Activated CD8-positive, alpha-beta T cell treated with anti-CD3 and anti-CD28 coated beads for 36 hours (primary cell): ENCODE measurements at regions not wholly inside any gene's neighbourhood (a gene's known extent, or its start where the extent isn't known, plus 50 kb on each side); places are given as distances from the start of the nearest gene placed in this dataset.

ENCODE experiments used
- ATAC-seq: fragments of 200-7000 bp; cut with Tn5 transposase; one replicate; pipeline ENCODE4 v1.10.0; 2021; ENCODE audit warnings: mild to moderate bottlenecking, moderate library complexity
- CTCF ChIA-PET: fragments of 350-600 bp; sonication (Branson Sonifier 250); formaldehyde crosslinking; loops from one replicate; lab custom pipeline; 2021; ENCODE audit warnings: antibody characterized with exemption; lab: Charles Lee
- POLR2A ChIA-PET: fragments of 350-600 bp; sonication (Branson Sonifier 250); formaldehyde crosslinking; loops from one replicate; lab custom pipeline; 2021; ENCODE audit warnings: antibody characterized with exemption; lab: Charles Lee
- DNase-seq: peaks from one replicate; pipeline ENCODE4 v3.0.0-alpha.2; 2020
- H3K27ac Mint-ChIP-seq: one replicate; pipeline ENCODE4 v1.8.0; 2021; ENCODE audit warnings: mild to moderate bottlenecking, mixed read lengths
- H3K27me3 Mint-ChIP-seq: one replicate; pipeline ENCODE4 v1.8.0; 2021; ENCODE audit warnings: mixed read lengths
- H3K36me3 Mint-ChIP-seq: one replicate; pipeline ENCODE4 v1.8.0; 2021; ENCODE audit warnings: low read depth, mixed read lengths
- H3K4me1 Mint-ChIP-seq: one replicate; pipeline ENCODE4 v1.8.0; 2021; ENCODE audit warnings: low read depth, mixed read lengths
- H3K4me3 Mint-ChIP-seq: one replicate; pipeline ENCODE4 v1.8.0; 2021; ENCODE audit warnings: mild to moderate bottlenecking, moderate library complexity, mixed read lengths
- H3K9me3 Mint-ChIP-seq: one replicate; pipeline ENCODE4 v1.8.0; 2021; ENCODE audit warnings: mixed read lengths
- CTCF ChIP-seq: fragments of 200-600 bp; IDR thresholded peaks from one replicate; pipeline ENCODE4 v1.8.0; 2022; ENCODE audit warnings: antibody characterized with exemption, mild to moderate bottlenecking
- intact Hi-C: fragments of 100-400 bp; cut with micrococcal nuclease; formaldehyde crosslinking; loops from one replicate; pipeline ENCODE4 v1.10.0; 2022

- Mint-ChIP-seq H3K9me3 (no peaks in the 10 kb centered on the region), H3K27ac (no peak overlapping the region), H3K36me3 (no peaks in the 10 kb centered on the region), H3K4me1 (peaks cover 12% of the 10 kb centered on the region), H3K27me3 (no peaks in the 10 kb centered on the region), H3K4me3 (no peak overlapping the region)
- peak; percentile 78 for DNase-seq
- TF ChIP-seq CTCF, result peak; percentile 76
- intact Hi-C loops, result loop anchor here (5.0 to 10.0 kb wide), 2 partner anchors 112 to 240 kb away; no protein-coding TSS in a partner anchor
- ChIA-PET POLR2A (interaction anchor here (0.6 to 0.8 kb wide), 2 partner anchors 101 to 241 kb away, joined by 3 read pairs; no protein-coding TSS in a partner anchor), CTCF (interaction anchor here (0.7 to 4.0 kb wide), 8 partner anchors 26 to 247 kb away, joined by 3 to 37 read pairs (median 5); no protein-coding TSS in a partner anchor)
- ATAC-seq, result peak; percentile 97
Measured at GRCh38 chr17:77772461-77772897, 186.0 kb upstream of the TNRC6C start.

- no peak for TF ChIP-seq CTCF
- ATAC-seq, result peak; percentile 12
- Mint-ChIP-seq H3K27me3 (no peaks in the 10 kb centered on the region), H3K4me1 (peaks cover 12% of the 10 kb centered on the region), H3K36me3 (no peaks in the 10 kb centered on the region), H3K27ac (no peak overlapping the region), H3K4me3 (no peak overlapping the region), H3K9me3 (no peaks in the 10 kb centered on the region)
- intact Hi-C loops, result loop anchor here (5.0 to 10.0 kb wide), 2 partner anchors 112 to 239 kb away; no protein-coding TSS in a partner anchor
- POLR2A ChIA-PET, result interaction anchor here (0.6 to 1.1 kb wide), 2 partner anchors 96 to 102 kb away, joined by 3 read pairs; no protein-coding TSS in a partner anchor
- no peak for DNase-seq
- CTCF ChIA-PET, result interaction anchor here (1.3 to 4.0 kb wide), 6 partner anchors 25 to 247 kb away, joined by 3 to 37 read pairs (median 8); no protein-coding TSS in a partner anchor
Measured at GRCh38 chr17:77772899-77773358, 185.6 kb upstream of the TNRC6C start.

GRCh38 chr17:77774182-77774581, 184.3 kb upstream of the TNRC6C start:
- intact Hi-C loops, result loop anchor here (5.0 to 10.0 kb wide), 2 partner anchors 111 to 238 kb away; no protein-coding TSS in a partner anchor
- CTCF ChIA-PET, result interaction anchor here (0.9 to 4.0 kb wide), 4 partner anchors 24 to 245 kb away, joined by 4 to 37 read pairs (median 9); no protein-coding TSS in a partner anchor
- no peak for TF ChIP-seq CTCF
- Mint-ChIP-seq H3K27ac (no peak overlapping the region), H3K27me3 (no peaks in the 10 kb centered on the region), H3K4me3 (no peak overlapping the region), H3K4me1 (peaks cover 12% of the 10 kb centered on the region), H3K36me3 (no peaks in the 10 kb centered on the region), H3K9me3 (no peaks in the 10 kb centered on the region)
- ATAC-seq (no peak), DNase-seq (no peak)
- POLR2A ChIA-PET, result interaction anchor here (0.7 kb wide), 1 partner anchor 215 kb away, joined by 4 read pairs; no protein-coding TSS in a partner anchor

GRCh38 chr17:77778636-77779489, 179.6 kb upstream of the TNRC6C start:
- no peaks in the 10 kb centered on the region for H3K9me3 Mint-ChIP-seq
- no peaks in the 10 kb centered on the region for H3K36me3 Mint-ChIP-seq
- CTCF ChIA-PET, result no interaction called here
- no peak for TF ChIP-seq CTCF
- H3K27me3 Mint-ChIP-seq, result no peaks in the 10 kb centered on the region
- H3K4me3 Mint-ChIP-seq, result no peak overlapping the region
- H3K4me1 Mint-ChIP-seq, result peaks cover 4% of the 10 kb centered on the region
- POLR2A ChIA-PET, result interaction anchor here (0.7 kb wide), 1 partner anchor 433 kb away, joined by 3 read pairs; no protein-coding TSS in a partner anchor
- H3K27ac Mint-ChIP-seq, result no peak overlapping the region
- DNase-seq (no peak), ATAC-seq (no peak)
- intact Hi-C loops, result loop anchor here (10.0 kb wide), 1 partner anchor 106 kb away; no protein-coding TSS in a partner anchor
